Activated CD8-positive, alpha-beta T cell treated with anti-CD3 and anti-CD28 coated beads, Interleukin-2, amount 10 ng/mL, durations not matched to agents 7 days and 5 days (primary cell): ENCODE measurements at regions not wholly inside any gene's neighbourhood (a gene's known extent, or its start where the extent isn't known, plus 50 kb on each side); places are given as distances from the start of the nearest gene placed in this dataset. TPM values are rescaled to one million over a fixed set of nuclear protein-coding genes. Genes with fewer than 3 reads are reported as not detected.
A peak's percentile ranks its signal among the peaks of the same experiment; 100 is the strongest.

Source experiments
- ATAC-seq: fragments of 150-1000 bp; cut with Tn5 transposase; one replicate; pipeline ENCODE4 v1.10.0; 2021; ENCODE audit warnings: moderate library complexity
- CTCF ChIA-PET: fragments of 350-600 bp; sonication (Branson Sonifier 250); formaldehyde crosslinking; loops from one replicate; lab custom pipeline; 2021; ENCODE audit warnings: antibody characterized with exemption; lab: Charles Lee
- POLR2A ChIA-PET: fragments of 350-600 bp; sonication (Branson Sonifier 250); formaldehyde crosslinking; loops from one replicate; lab custom pipeline; 2021; ENCODE audit warnings: antibody characterized with exemption; lab: Charles Lee
- DNase-seq: peaks from one replicate; pipeline ENCODE4 v3.0.0-alpha.2; 2020
- H3K27ac Mint-ChIP-seq: one replicate; pipeline ENCODE4 v1.8.0; 2021; ENCODE audit warnings: mild to moderate bottlenecking, mixed read lengths
- H3K27me3 Mint-ChIP-seq: one replicate; pipeline ENCODE4 v1.8.0; 2021; ENCODE audit warnings: low read depth, mixed read lengths
- H3K36me3 Mint-ChIP-seq: one replicate; pipeline ENCODE4 v1.8.0; 2021; ENCODE audit warnings: low read depth, mixed read lengths
- H3K4me1 Mint-ChIP-seq: one replicate; pipeline ENCODE4 v1.8.0; 2021; ENCODE audit warnings: low read depth, mixed read lengths
- H3K4me3 Mint-ChIP-seq: one replicate; pipeline ENCODE4 v1.8.0; 2021; ENCODE audit warnings: mild to moderate bottlenecking, mixed read lengths
- H3K9me3 Mint-ChIP-seq: one replicate; pipeline ENCODE4 v1.8.0; 2022; ENCODE audit warnings: mixed read lengths; ENCODE audit not compliant: insufficient read depth
- microRNA-seq: library from miRNA; unstranded; fragments of <30 nt; microRNA quantifications from one replicate; pipeline ENCODE4 v1.2.0, GENCODE V29; 2022

DNA sequence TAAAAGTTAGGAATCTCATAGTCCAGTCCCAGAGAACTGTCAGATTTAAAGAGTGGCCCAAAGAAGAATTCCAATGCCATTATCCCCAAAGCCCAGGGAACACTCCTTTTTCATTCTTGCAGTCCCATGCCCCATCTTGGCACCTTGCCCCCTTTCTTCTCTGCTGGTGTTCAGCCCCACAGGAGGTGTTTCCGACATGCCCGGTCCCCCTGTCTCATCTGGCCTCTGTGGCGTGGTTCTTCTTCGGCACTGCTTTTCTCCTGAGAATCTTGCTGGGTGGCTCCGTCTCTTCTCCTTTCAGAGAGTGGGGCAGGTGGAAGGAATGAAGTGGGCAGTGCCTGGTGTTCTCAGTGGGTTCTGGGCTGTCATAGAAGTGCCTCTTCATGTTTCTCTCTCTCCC is 64.7 kb downstream of the VCPKMT start:
- ChIA-PET CTCF (no interaction called here), POLR2A (no interaction called here)
- H3K4me1 Mint-ChIP-seq, result peaks cover 41% of the 10 kb centered on the region
- H3K27ac Mint-ChIP-seq, result no peak overlapping the region
- H3K36me3 Mint-ChIP-seq, result peaks cover 60% of the 10 kb centered on the region
- H3K27me3 Mint-ChIP-seq, result no peaks in the 10 kb centered on the region
- no peak for ATAC-seq
- no peak for DNase-seq
- no peaks in the 10 kb centered on the region for H3K9me3 Mint-ChIP-seq
- no peak overlapping the region for H3K4me3 Mint-ChIP-seq

DNA sequence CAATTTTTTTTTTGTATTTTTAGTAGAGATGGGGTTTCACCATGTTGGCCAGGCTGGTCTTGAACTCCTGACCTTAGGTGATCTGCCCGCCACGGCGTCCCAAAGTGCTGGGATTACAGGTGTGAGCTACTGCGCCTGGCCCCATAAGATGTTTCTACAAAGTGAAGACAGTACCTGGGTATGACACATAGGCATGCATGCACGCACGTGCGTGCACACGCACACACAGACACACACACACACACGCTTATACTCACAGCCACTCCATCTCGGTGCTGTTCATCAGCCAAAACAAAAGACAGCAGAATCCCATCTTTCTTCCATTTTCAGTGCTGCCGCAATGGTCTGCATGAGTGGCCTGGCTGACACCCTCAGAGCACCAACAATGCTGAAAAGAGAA is 63.9 kb downstream of the VCPKMT start:
- CTCF ChIA-PET, result no interaction called here
- POLR2A ChIA-PET, result no interaction called here
- peak overlapping the region; percentile 35 for H3K27ac Mint-ChIP-seq
- H3K4me1 Mint-ChIP-seq, result peaks cover 43% of the 10 kb centered on the region
- H3K9me3 Mint-ChIP-seq, result no peaks in the 10 kb centered on the region
- no peak for DNase-seq
- H3K36me3 Mint-ChIP-seq, result peaks cover 61% of the 10 kb centered on the region
- no peaks in the 10 kb centered on the region for H3K27me3 Mint-ChIP-seq
- no peak overlapping the region for H3K4me3 Mint-ChIP-seq
- ATAC-seq, result no peak

GRCh38 chr14:50053935-50054334 is 62.4 kb downstream of the VCPKMT start:
- Mint-ChIP-seq H3K27ac (no peak overlapping the region), H3K4me1 (peaks cover 47% of the 10 kb centered on the region), H3K27me3 (no peaks in the 10 kb centered on the region), H3K4me3 (no peak overlapping the region), H3K36me3 (peaks cover 61% of the 10 kb centered on the region), H3K9me3 (no peaks in the 10 kb centered on the region)
- DNase-seq (no peak), ATAC-seq (no peak)
- ChIA-PET POLR2A (interaction anchor here (0.7 to 0.8 kb wide), 2 partner anchors 13 to 258 kb away, joined by 3 to 4 read pairs; partner anchors contain the start of genes DMAC2L and L2HGDH), CTCF (interaction anchor here (1.7 kb wide), 1 partner anchor 174 kb away, joined by 4 read pairs; no protein-coding TSS in a partner anchor)

- no peak for ATAC-seq
- no peak for DNase-seq
- POLR2A ChIA-PET, result interaction anchor here (1.0 kb wide), 1 partner anchor 11 kb away, joined by 3 read pairs; no protein-coding TSS in a partner anchor
- no peaks in the 10 kb centered on the region for H3K27me3 Mint-ChIP-seq
- CTCF ChIA-PET, result no interaction called here
- H3K4me3 Mint-ChIP-seq, result no peak overlapping the region
- no peaks in the 10 kb centered on the region for H3K9me3 Mint-ChIP-seq
- peaks cover 57% of the 10 kb centered on the region for H3K4me1 Mint-ChIP-seq
- peaks cover 60% of the 10 kb centered on the region for H3K36me3 Mint-ChIP-seq
- no peak overlapping the region for H3K27ac Mint-ChIP-seq
Observed at GRCh38 chr14:50055461-50056228, 60.7 kb downstream of the VCPKMT start.

DNA sequence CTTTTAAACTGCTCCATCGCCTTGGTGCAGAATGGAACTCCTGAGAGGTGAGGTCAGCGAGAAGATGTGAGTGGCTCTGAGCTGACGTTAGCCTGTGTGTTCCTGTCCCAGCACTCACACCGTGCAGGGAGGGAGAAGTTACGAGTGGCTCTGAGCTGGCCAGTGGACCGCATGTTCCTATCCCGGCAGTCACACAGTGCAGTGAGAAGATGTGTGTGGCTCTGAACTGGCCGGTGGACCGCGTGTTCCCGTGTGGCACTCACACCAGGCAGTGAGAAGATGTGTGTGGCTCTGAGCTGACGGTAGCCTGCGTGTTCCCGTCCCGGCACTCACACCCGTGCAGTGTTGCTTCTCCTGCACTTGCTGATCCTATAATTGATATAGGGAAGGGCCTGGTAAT is 59.9 kb downstream of the VCPKMT start:
- CTCF ChIA-PET, result no interaction called here
- H3K4me3 Mint-ChIP-seq, result no peak overlapping the region
- DNase-seq, result no peak
- ATAC-seq, result no peak
- peaks cover 65% of the 10 kb centered on the region for H3K4me1 Mint-ChIP-seq
- H3K27me3 Mint-ChIP-seq, result no peaks in the 10 kb centered on the region
- peaks cover 59% of the 10 kb centered on the region for H3K36me3 Mint-ChIP-seq
- H3K9me3 Mint-ChIP-seq, result no peaks in the 10 kb centered on the region
- POLR2A ChIA-PET, result interaction anchor here (1.0 kb wide), 1 partner anchor 12 kb away, joined by 3 read pairs; no protein-coding TSS in a partner anchor
- no peak overlapping the region for H3K27ac Mint-ChIP-seq

DNA sequence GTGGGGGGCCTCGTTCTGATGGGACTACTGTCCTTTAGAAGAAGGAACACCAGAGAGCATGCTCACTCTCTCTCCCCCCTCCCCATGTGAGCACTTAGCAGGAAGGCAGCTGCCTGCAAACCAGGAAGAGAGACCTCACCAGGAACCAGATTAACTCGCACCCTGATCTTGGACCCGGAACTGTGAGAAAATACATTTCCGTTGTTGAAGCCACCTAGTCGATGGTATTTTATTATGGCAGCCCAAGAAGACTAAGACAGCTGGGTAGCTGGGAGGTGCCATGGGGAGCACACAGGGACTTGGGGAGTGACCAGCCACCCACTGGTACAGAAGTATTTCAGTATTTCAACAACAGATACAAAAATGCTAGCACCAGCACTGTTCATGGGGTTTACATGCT is 59.0 kb downstream of the VCPKMT start:
- Mint-ChIP-seq H3K27me3 (no peaks in the 10 kb centered on the region), H3K36me3 (peaks cover 53% of the 10 kb centered on the region), H3K27ac (no peak overlapping the region), H3K4me1 (peaks cover 74% of the 10 kb centered on the region), H3K9me3 (no peaks in the 10 kb centered on the region), H3K4me3 (no peak overlapping the region)
- DNase-seq (no peak), ATAC-seq (no peak)
- ChIA-PET CTCF (no interaction called here), POLR2A (no interaction called here)

GRCh38 chr14:50058113-50058512 is 58.3 kb downstream of the VCPKMT start:
- ChIA-PET CTCF (no interaction called here), POLR2A (no interaction called here)
- no peaks in the 10 kb centered on the region for H3K9me3 Mint-ChIP-seq

More at GRCh38 chr14:50058113-50058512, 58.3 kb downstream of the VCPKMT start:
- Mint-ChIP-seq H3K27me3 (no peaks in the 10 kb centered on the region), H3K4me1 (peaks cover 80% of the 10 kb centered on the region), H3K36me3 (peaks cover 52% of the 10 kb centered on the region), H3K4me3 (no peak overlapping the region), H3K27ac (no peak overlapping the region)
- DNase-seq, result no peak
- ATAC-seq, result no peak

Small RNA genes lying in the stretch of these regions (microRNA-seq; reads per million reads assigned to microRNA genes)
- not detected for gene MIR6076
